BLaER1 treated with 17β-estradiol and CSF1 and Interleukin-3, amounts not matched to agents 10 nM and 100 nM (cell line): ENCODE measurements at regions not wholly inside any gene's neighbourhood (a gene's known extent, or its start where the extent isn't known, plus 50 kb on each side); places are given as distances from the start of the nearest gene placed in this dataset.

Source experiments
- H3K27ac ChIP-seq, 11 experiments: shearing (Covaris generic); formaldehyde crosslinking; 2 replicates each; pipeline ENCODE4 v1.8.1; 2022
- H3K27me3 ChIP-seq, 11 experiments: shearing (Covaris generic); formaldehyde crosslinking; 2 replicates each; pipeline ENCODE4 v1.8.1; 2022
- H3K36me3 ChIP-seq, 11 experiments: shearing (Covaris generic); formaldehyde crosslinking; 2 replicates each; pipeline ENCODE4 v1.8.1; 2022
- H3K4me1 ChIP-seq, 10 experiments: shearing (Covaris generic); formaldehyde crosslinking; 2 replicates each; pipeline ENCODE4 v1.8.1; 2022
- H3K4me2 ChIP-seq, 11 experiments: shearing (Covaris generic); formaldehyde crosslinking; 2 replicates each; pipeline ENCODE4 v1.8.1; 2022
- H3K4me3 ChIP-seq, 10 experiments: shearing (Covaris generic); formaldehyde crosslinking; 2 replicates each; pipeline ENCODE4 v1.8.1; 2022
- H3K9ac ChIP-seq, 11 experiments: shearing (Covaris generic); formaldehyde crosslinking; 2 replicates each; pipeline ENCODE4 v1.8.1; 2022
- H3K9me3 ChIP-seq, 11 experiments: shearing (Covaris generic); formaldehyde crosslinking; replicated peaks in 1 of 11; 2 replicates each; pipeline ENCODE4 v1.8.1; 2022
- H4K20me1 ChIP-seq, 11 experiments: shearing (Covaris generic); formaldehyde crosslinking; 2 replicates each; pipeline ENCODE4 v1.8.1; 2022
- Cebpa-rat ChIP-seq, 11 experiments: shearing (Covaris generic); IDR thresholded peaks; 2 replicates each; pipeline ENCODE4 v1.8.1; 2022

DNA sequence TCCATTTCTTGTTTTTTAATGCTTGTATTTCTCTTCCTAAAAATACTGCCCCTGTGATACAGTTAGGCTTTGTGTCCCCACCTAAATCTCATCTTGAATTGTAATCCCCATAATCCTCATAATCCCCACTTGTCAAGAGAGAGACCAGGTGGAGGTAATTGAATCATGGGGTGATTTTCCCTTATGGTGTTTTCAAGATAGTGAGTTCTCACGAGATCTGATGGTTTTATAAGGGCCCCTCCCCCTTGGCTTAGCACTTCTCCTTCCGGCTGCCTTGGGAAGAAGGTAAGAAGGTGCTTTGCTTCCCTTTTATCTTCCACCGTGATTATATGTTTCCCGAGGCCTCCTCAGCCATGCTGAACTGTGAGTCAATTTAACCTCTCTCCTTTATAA is 227.4 kb downstream of the MAN2A1 start:
- no peaks in the 10 kb centered on the region for H3K36me3 ChIP-seq
- H3K9me3 ChIP-seq, result no peaks in the 10 kb centered on the region
- H3K4me3 ChIP-seq, result no peak overlapping the region
- no peak overlapping the region for H3K27ac ChIP-seq
- H4K20me1 ChIP-seq, result no peaks in the 10 kb centered on the region
- H3K9ac ChIP-seq, result no peak overlapping the region
- H3K27me3 ChIP-seq, result no peaks in the 10 kb centered on the region
- H3K4me2 ChIP-seq, result no peak overlapping the region
- no peak for TF ChIP-seq Cebpa-rat (IDR thresholded peaks at IDR 0.05)
- H3K4me1 ChIP-seq, result no peaks in the 10 kb centered on the region

DNA sequence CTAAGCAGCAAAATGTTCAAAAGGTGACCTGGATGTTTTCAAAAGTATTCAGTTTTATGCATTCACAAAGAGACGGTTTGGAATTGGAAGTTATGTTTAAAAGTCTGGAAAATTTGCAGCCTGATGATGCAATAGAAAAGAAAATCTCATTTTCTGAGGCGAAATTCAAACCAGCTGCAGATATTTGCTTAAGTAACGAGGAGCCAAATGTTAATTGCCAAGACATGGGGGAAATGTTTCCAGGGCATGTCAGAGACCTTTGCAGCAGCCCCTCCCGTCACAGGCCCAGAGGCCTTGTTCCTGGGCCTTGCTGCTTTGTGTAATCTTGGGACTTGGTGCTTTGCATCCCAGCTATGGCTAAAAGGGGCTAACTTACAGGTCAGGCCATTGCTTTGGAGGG is 228.2 kb downstream of the MAN2A1 start:
- no peaks in the 10 kb centered on the region for H3K9me3 ChIP-seq
- H4K20me1 ChIP-seq, result no peaks in the 10 kb centered on the region
- 0 out of 22 replicates have a peak, but pooled peaks of 1 of the 11 experiments have one; percentile 10 for TF ChIP-seq Cebpa-rat (IDR thresholded peaks at IDR 0.05)
- H3K4me1 ChIP-seq, result no peaks in the 10 kb centered on the region
- H3K27me3 ChIP-seq, result no peaks in the 10 kb centered on the region
- no peak overlapping the region for H3K4me3 ChIP-seq
- no peaks in the 10 kb centered on the region for H3K36me3 ChIP-seq
- no peak overlapping the region for H3K9ac ChIP-seq
- H3K4me2 ChIP-seq, result no peak overlapping the region
- no peak overlapping the region for H3K27ac ChIP-seq

DNA sequence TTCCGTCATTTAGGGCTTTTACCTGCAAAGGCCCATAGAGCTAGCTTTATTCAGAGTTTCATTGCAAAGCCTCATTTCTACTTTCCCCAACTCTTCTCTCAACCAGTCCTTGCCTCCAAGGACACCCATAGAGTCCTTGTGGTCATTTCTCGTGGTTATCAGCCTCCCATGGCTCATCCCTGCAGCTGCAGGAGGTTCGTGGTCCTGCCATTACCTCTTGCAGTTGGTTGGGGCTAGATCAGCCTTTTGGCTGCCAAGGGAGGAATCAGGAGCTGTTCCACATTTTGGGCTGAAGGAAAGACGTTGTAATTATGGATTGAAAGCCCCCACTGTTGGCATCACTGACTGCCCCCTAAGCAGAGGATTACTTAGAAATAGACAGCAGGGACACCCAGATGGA is 231.0 kb downstream of the MAN2A1 start:
- H3K9me3 ChIP-seq, result no peaks in the 10 kb centered on the region
- no peaks in the 10 kb centered on the region for H3K27me3 ChIP-seq
- no peak overlapping the region for H3K9ac ChIP-seq
- H3K4me3 ChIP-seq, result no peak overlapping the region
- no peaks in the 10 kb centered on the region for H4K20me1 ChIP-seq
- no peak overlapping the region for H3K27ac ChIP-seq
- H3K4me2 ChIP-seq, result no peak overlapping the region
- H3K36me3 ChIP-seq, result no peaks in the 10 kb centered on the region
- TF ChIP-seq Cebpa-rat (IDR thresholded peaks at IDR 0.05), result no peak
- no peaks in the 10 kb centered on the region for H3K4me1 ChIP-seq

DNA sequence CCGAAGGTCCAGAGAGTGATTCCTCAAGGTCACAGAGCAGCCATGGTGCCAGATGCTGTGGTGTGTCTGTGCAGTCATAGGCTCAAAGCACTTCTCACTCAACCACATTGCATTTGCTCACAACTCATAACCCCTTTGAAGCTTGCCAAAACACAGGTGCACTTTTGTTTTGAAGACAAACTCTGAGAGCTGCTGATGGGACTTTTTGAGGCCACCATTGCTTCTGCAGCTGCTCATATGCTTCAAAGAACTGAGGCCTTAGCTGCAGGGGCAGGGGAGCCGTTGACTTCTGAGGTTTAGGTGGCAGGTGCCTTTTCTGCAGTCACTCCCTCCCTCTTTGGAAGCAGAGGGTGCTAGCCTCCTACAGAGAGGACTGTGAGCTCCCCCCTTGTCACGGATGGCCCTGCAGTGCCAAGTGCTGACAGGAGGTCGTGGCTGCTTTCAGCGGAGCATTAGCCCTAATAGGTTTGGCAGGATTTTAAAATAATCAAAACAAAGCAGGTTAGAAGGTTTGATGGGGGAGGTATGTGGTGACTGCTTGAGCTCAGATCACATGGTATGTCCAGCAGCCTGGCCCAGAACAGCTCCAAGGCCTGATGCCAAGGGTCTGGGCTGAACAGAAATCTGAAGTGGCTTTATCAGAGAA is 232.1 kb downstream of the MAN2A1 start:
- Histone ChIP-seq H3K9me3 (no peaks in the 10 kb centered on the region), H3K27ac (no peak overlapping the region), H3K4me2 (no peak overlapping the region), H3K4me1 (no peaks in the 10 kb centered on the region), H3K27me3 (no peaks in the 10 kb centered on the region), H3K36me3 (no peaks in the 10 kb centered on the region), H4K20me1 (no peaks in the 10 kb centered on the region), H3K4me3 (no peak overlapping the region), H3K9ac (no peak overlapping the region)
- TF ChIP-seq Cebpa-rat (IDR thresholded peaks at IDR 0.05), result no peak

DNA sequence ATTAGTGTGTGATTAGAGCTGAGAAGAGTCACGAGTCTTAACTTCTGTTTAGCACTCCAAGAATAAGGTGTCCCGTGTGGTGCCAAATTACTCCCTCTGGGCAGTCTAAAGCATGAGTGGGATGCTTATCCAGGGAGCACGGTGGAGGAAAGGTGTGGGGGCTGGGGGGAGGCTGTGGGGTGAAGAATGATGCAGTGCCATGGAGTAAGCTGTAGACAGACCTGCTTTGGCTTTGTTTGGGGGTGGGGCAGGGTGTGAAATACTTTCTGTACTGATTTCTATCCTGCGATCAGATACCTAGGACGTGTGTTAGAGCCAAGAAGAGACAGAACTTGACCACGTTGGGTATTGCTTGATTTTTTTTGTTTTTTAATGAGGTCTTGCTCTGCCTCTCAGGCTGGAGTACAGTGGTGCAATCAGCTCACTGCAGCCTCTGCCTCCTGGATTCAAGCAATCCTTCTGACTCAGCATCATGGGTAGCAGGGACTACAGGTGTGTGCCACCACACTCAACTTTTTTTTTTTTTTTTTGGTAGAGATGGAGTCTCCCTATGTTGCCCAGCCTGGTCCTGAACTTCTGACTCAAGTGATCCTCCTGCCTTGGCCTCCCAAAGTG is 232.8 kb downstream of the MAN2A1 start:
- H3K4me1 ChIP-seq, result no peaks in the 10 kb centered on the region
- no peak overlapping the region for H3K27ac ChIP-seq
- no peaks in the 10 kb centered on the region for H3K9me3 ChIP-seq
- H4K20me1 ChIP-seq, result no peaks in the 10 kb centered on the region
- H3K27me3 ChIP-seq, result no peaks in the 10 kb centered on the region
- no peak overlapping the region for H3K4me3 ChIP-seq
- no peak overlapping the region for H3K9ac ChIP-seq
- H3K36me3 ChIP-seq, result no peaks in the 10 kb centered on the region
- H3K4me2 ChIP-seq, result no peak overlapping the region
- TF ChIP-seq Cebpa-rat (IDR thresholded peaks at IDR 0.05), result no peak

DNA sequence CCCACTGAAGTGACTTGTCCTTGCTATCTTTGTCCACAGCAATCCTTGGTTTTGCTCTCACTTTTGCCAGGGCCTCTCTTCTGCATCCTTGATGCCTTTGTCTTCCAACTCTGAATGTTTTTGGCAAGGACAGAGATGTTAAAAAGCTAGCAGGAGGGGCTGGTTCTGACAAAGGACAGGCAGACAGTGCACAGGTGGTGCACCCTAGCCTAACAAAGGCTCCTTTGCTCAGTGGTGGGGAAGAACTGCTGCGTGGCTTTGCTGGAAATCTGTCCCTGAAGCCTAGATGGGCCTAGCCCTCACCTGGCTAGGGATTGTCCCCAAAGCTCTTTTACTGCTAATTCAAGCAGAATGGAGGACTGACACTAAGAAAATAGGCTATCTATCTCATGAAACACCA is 233.5 kb downstream of the MAN2A1 start:
- no peak for TF ChIP-seq Cebpa-rat (IDR thresholded peaks at IDR 0.05)
- no peaks in the 10 kb centered on the region for H3K9me3 ChIP-seq
- H3K4me2 ChIP-seq, result no peak overlapping the region
- no peaks in the 10 kb centered on the region for H3K36me3 ChIP-seq
- H3K9ac ChIP-seq, result no peak overlapping the region
- no peak overlapping the region for H3K4me3 ChIP-seq
- no peaks in the 10 kb centered on the region for H3K27me3 ChIP-seq
- H3K27ac ChIP-seq, result no peak overlapping the region
- no peaks in the 10 kb centered on the region for H3K4me1 ChIP-seq
- no peaks in the 10 kb centered on the region for H4K20me1 ChIP-seq

DNA sequence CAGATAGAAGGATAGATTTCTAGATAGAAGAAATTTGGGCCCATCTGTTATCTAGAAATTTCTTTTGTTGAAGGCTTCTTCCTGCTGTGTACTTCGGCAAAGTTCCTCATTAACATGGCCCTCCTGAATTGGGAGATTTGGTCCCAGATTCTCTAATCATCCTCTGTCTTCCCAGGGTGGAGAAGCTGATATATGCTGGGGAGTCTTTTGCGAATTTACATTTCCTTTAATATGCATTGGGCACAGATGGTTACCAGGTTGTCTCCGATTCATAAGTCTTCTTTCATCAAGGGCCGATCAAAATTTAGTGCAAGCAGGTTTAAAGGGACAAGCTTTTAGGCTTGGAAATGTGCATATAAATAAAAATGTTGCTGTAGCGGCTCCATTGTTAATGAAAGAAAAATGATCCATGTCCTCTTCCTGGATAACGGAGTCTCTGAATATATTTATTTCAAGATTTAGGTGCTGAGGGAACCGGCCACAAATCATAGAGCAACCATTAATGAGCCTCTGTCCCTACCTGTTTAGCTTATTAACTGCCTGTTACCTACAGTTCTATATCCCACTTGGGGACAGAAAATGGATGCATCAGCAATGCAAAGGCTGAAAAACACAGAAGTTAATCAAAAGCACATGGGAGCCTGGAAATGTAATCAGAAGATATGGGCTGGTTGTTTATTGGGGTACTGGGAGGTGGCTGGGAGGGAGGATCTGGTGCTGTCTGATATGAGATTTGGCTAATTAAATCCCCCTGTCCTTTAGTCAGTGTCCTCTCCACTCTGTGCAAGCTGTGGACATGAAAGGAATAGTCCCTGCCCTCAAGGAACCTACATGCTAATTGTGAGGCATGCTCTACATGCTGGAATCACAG is 234.7 kb downstream of the MAN2A1 start:
- Histone ChIP-seq H4K20me1 (no peaks in the 10 kb centered on the region), H3K4me3 (no peak overlapping the region), H3K27me3 (no peaks in the 10 kb centered on the region), H3K9ac (no peak overlapping the region), H3K27ac (no peak overlapping the region), H3K9me3 (no peaks in the 10 kb centered on the region), H3K4me1 (no peaks in the 10 kb centered on the region), H3K4me2 (no peak overlapping the region), H3K36me3 (no peaks in the 10 kb centered on the region)
- no peak for TF ChIP-seq Cebpa-rat (IDR thresholded peaks at IDR 0.05)

DNA sequence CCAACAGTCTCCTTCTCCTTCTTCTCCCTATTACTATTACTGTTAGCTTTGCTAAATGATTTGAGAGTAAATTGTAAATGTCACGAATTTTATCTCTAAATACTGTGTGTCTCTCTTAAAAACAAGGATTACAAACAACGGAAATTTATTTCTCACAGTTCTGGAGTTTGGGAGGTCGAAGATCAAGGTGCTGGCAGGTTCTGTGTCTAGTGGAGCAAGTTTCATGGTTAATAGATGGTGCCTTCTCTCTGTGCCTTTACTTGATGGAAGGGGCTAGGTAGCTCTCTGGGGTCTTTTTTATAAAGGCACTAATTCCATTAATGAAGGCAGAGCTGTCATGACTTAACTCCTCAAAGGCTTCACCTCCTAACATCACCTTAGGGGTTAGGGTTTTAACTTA is 237.9 kb downstream of the MAN2A1 start:
- no peaks in the 10 kb centered on the region for H3K27me3 ChIP-seq
- no peak overlapping the region for H3K27ac ChIP-seq
- no peak overlapping the region for H3K4me2 ChIP-seq
- H3K4me3 ChIP-seq, result no peak overlapping the region
- H3K36me3 ChIP-seq, result no peaks in the 10 kb centered on the region
- H4K20me1 ChIP-seq, result no peaks in the 10 kb centered on the region
- TF ChIP-seq Cebpa-rat (IDR thresholded peaks at IDR 0.05), result no peak
- H3K9ac ChIP-seq, result no peak overlapping the region
- H3K9me3 ChIP-seq, result no peaks in the 10 kb centered on the region
- H3K4me1 ChIP-seq, result no peaks in the 10 kb centered on the region

DNA sequence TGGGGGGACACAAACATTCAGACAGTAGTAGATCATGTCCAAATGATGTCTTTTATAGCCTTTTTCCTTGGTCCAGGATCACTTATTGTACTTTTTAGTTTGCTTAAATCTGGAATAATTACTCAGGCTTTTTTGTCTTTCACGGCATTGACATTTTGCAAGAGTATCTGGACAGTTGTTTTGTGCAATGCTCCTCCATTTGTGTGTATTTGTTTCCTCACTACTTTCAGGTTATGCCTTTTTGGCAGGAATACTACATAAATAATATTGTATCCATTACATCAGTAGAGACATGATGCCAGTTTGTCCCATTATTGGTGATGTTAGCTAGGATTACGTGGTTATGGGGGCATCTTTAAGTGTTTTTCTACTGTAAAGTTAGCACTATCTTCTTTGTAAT is 238.3 kb downstream of the MAN2A1 start:
- no peak overlapping the region for H3K4me2 ChIP-seq
- H3K36me3 ChIP-seq, result no peaks in the 10 kb centered on the region
- no peak overlapping the region for H3K4me3 ChIP-seq
- H3K9me3 ChIP-seq, result no peaks in the 10 kb centered on the region
- no peak overlapping the region for H3K9ac ChIP-seq
- no peaks in the 10 kb centered on the region for H3K4me1 ChIP-seq
- H3K27ac ChIP-seq, result no peak overlapping the region
- TF ChIP-seq Cebpa-rat (IDR thresholded peaks at IDR 0.05), result no peak
- H3K27me3 ChIP-seq, result no peaks in the 10 kb centered on the region
- no peaks in the 10 kb centered on the region for H4K20me1 ChIP-seq

DNA sequence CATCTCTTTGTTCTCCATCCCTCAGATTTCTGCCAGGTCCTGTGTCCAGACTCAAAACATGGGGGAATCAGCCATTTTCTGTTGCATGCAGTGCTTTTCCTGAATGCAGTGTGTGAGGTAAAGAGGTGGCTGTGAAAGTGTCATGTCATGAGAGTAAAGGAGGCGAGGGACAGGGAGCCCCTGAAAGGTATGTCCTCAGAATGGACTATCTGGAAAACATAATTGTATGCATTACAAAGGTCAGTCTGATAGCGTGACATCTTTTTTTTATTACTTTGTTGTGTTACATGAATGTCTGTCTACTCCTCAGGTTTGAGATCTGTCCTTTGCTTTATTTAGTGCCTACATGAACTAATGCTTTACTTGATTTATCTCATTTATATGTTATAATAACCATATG is 239.1 kb downstream of the MAN2A1 start:
- no peak overlapping the region for H3K4me3 ChIP-seq
- no peaks in the 10 kb centered on the region for H3K27me3 ChIP-seq
- no peak overlapping the region for H3K27ac ChIP-seq
- no peak overlapping the region for H3K9ac ChIP-seq
- H4K20me1 ChIP-seq, result no peaks in the 10 kb centered on the region
- H3K4me1 ChIP-seq, result no peaks in the 10 kb centered on the region
- no peaks in the 10 kb centered on the region for H3K36me3 ChIP-seq
- no peak for TF ChIP-seq Cebpa-rat (IDR thresholded peaks at IDR 0.05)
- no peak overlapping the region for H3K4me2 ChIP-seq
- no peaks in the 10 kb centered on the region for H3K9me3 ChIP-seq
